Stimulated activated CD8-positive, alpha-beta memory T cell treated with anti-CD3 and anti-CD28 coated beads, Interleukin-2, amount 100 ng/mL, for 1 hour (primary cell): ENCODE measurements at regions not wholly inside any gene's neighbourhood (a gene's known extent, or its start where the extent isn't known, plus 50 kb on each side); places are given as distances from the start of the nearest gene placed in this dataset.
"Not testable (repeated sequence)": the region's sequence is repeated elsewhere in the genome, so short reads cannot be mapped to it uniquely, and the experiment has no call there.

Experiments
- DNase-seq, 2 donors: peaks; one replicate each; pipeline ENCODE4 v3.0.0-alpha.2; 2020; ENCODE audit warnings: low read depth in 2 of 2

GRCh38 chr2:198916548-198917080 lies 541.1 kb downstream of the SATB2 start:
- DNase-seq: no peak

GRCh38 chr2:198913394-198914152 lies 544.2 kb downstream of the SATB2 start:
- no peak for DNase-seq

GRCh38 chr2:198909525-198910267 lies 548.0 kb downstream of the SATB2 start:
- no peak for DNase-seq

- DNase-seq: no peak
These were observed 551.7 kb downstream of the SATB2 start for GRCh38 chr2:198905881-198906612.

GRCh38 chr2:198901894-198902293 lies 555.8 kb downstream of the SATB2 start:
- DNase-seq: no peak

DNA sequence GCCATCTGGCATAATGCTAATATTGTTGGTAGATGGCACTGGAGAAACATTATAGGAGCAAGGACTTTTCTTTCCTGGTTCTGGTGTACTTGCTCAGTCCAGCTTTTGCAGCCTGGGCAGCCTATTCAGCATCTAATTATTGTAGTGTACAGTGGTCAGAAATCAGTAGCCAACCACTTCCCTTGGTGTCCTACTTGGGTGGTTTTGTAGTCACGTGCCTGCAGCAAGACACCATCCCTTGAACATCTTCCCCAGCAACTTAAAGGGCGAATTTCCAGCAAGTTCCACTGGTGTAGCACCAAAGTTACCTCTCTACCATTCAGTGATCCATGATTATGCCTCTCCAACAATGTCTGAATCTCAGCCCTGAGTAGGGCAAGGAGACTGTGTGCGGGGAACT lies 557.6 kb downstream of the SATB2 start:
- no peak for DNase-seq

DNA sequence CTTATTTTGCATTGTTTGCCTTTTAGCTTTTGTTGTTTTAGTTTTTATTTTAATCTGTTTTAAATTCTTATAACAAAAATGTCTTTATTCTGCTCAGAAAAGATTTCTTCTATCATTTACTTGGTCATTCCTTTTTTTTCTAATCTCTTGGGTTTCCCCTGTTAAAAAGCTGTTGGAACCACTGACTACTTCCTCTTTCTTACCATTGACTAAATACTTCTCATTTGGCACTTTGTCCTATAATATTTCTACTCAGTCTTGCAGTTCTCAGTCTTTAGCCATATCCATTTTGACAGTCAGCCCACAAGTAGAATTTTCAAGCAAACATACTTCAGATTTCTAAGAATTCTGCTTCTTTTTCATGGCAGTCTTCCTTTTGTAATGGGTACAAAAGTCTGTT lies 567.2 kb downstream of the SATB2 start:
- DNase-seq: no peak

- DNase-seq: no peak
These were observed 574.1 kb downstream of the SATB2 start for GRCh38 chr2:198883604-198884003.

DNA sequence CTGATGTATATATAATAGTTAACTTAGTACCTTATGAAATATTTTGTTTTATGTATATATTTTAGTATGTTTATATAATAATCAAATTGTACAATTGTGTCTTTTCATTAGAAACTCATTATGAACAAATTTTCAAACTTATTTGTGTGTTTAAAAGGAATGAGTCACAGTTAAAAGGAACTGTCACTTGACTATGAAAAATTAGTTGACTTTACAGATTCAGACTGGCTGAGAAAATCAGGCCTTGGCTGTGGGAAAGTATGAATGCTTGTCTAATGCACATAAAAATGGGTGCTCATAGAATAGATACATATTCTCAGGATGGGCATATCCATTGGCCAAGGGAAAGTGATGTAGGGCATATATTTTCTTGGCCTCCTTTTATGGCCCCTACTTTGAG lies 576.8 kb downstream of the SATB2 start:
- DNase-seq: no peak

GRCh38 chr2:198880421-198880820 lies 577.3 kb downstream of the SATB2 start:
- no peak for DNase-seq

DNA sequence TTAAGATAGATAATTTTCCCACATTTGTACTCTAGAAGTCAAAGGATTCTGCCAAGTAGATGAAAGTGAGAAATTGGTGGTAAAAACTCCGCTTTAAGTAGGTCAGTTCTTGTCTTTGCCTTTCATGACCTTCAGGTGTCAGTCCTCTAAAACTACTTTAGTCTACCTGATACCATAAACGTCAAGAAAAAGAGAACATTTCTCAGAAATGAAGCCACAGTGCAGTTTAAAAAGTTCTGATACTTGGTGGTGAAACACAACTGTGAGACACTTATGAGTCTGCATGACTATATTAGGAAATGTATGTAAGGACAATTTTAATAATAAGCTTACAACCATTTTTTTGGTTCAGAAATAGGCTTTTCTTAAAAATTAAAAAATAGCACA lies 583.3 kb downstream of the SATB2 start:
- no peak for DNase-seq

DNA sequence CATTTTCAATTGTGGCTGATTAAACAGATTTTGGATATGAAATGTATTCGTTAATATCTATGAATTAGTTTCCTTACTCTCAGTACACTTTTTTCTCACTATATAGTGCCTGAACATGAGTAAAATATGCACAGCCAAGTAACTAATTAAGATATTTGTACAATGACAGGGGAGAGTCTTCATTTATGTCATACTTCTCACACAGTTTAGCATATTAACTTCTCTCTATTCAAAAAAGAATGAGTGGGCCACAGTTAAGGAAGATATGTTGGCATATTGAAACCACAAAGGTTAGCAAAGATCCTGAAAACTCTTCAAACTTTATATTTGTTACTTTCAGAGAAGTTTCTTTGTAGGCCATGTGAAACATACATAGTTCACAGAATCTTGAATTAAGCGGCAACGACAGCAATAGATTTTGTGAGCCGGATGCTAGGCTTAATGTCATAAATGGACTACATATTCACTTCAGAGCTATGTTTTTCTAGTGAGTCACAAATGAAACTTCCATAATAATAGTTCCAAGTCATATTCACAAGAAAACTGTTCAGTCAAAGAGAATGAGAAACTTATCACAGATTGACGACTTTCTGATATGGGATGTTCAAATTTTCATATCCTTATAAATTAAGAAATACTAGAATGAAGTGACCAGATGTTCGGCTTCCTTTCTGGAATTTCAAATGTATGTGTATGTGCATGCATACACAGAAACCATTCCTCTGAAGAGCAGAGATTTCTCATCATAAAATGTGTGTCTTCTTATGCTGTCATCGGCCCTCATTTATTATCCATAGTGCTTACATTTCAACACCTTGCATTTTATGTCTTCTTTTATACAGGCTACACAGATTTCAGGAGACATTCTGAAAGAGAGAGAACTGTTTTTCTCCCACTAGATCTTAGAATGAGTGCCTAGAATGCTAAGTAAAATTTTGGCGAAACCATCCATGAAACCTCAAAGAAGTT lies 584.0 kb downstream of the SATB2 start:
- no peak for DNase-seq

DNA sequence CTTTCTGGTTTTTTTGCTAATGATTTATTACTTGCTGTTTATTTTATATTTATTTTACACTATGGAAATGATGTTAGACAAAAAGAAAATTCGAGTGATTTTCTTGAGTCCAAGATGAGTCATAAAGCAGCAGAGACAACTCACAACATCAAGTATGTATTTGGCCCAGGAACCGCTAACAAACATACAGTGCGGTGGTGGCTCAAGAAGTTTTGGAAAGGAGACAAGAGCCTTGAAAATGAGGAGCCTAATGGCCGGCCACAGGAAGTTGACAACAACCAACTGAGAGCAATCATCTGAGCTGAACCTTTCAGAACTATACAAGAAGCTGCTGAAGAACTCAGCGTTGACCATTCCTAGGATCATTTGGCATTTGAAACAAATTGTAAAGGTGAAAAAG lies 594.1 kb downstream of the SATB2 start:
- no peak for DNase-seq

DNA sequence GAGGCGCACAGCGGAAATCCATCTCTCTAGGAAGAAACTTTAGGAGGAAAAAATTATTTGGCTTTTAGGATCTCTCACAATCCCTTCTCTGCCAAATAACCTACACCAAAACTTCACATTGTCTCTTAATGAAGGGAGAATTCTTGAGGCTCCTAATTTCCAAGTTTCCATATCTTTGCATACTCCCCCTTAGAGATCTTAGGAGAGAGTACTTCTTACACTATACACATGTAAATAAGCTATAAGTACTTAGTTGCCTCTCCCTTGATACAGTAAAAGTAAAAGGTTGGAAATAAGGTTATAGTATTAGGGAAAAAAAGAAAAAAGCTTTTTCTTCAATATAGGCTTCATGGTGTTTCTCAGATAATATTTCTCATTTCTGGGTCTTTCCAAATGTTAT lies 596.7 kb downstream of the SATB2 start:
- no peak for DNase-seq

- no peak for DNase-seq
These were observed 600.5 kb downstream of the SATB2 start for GRCh38 chr2:198857246-198857645.

GRCh38 chr2:198855746-198856145 lies 602.0 kb downstream of the SATB2 start:
- DNase-seq: not testable (repeated sequence)

DNA sequence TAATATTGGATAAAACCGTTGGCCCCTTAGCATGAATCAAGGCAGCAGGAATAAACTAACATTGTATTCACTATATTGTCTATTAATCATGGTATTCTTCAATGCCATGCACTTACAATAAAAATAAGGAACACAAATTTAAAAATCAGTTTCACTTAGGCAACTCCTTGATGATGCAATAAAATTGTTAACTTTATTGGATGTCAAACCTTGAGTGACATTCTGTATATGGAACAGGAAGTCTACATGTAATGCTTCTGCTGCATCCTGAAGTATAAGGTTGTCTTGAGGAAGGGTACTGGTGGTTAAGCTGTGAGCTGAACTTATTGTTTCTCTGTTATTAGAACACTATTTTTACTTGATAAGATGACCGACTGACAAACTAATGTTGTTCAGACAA lies 605.5 kb downstream of the SATB2 start:
- no peak for DNase-seq

- DNase-seq: no peak
These were observed 632.2 kb downstream of the SATB2 start for GRCh38 chr2:198825534-198825933.

DNA sequence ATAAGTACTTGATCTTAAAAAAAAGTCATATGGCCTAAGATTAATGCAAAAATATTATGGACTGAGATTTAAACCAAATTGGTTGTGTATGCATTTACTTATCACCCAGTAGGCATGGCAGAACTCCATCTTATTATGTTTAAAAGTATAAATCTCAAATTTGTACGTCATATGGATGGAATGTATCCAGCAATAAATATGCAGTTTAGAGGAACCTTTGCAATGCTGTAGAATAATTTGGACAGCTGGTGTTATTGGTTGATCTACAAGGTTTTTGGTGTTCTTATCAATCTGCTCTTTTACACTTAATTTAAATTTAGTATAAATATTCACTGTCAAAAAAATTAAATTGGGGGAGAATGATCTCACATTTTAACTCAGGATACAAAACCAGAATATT lies 640.2 kb downstream of the SATB2 start:
- DNase-seq: no peak

- no peak for DNase-seq
These were observed 642.1 kb downstream of the SATB2 start for GRCh38 chr2:198815626-198816025.

- DNase-seq: no peak
These were observed 646.5 kb downstream of the SATB2 start for GRCh38 chr2:198811198-198811597.
